ENCODE measurements at regions not wholly inside any gene's neighbourhood (a gene's known extent, or its start where the extent isn't known, plus 50 kb on each side); places are given as distances from the start of the nearest gene placed in this dataset.

- TF ChIP-seq CTCF (IDR thresholded peaks at IDR 0.05; ENCODE audit: low read depth, low read length, missing input control), result no peak
- TF ChIP-seq GABPA (IDR thresholded peaks at IDR 0.05 in 1 of 2, conservative IDR thresholded peaks at IDR 0.05 in 1 of 2), result no peak
- TF ChIP-seq REST (IDR thresholded peaks at IDR 0.05), result no peak
- TF ChIP-seq RAD21 (IDR thresholded peaks at IDR 0.05), result no peak
- TF ChIP-seq JUND (IDR thresholded peaks at IDR 0.05), result no peak
- TF ChIP-seq FOXA1 (IDR thresholded peaks at IDR 0.05), result no peak
- no peak for TF ChIP-seq TAF1 (conservative IDR thresholded peaks at IDR 0.05)
- TF ChIP-seq SP1 (IDR thresholded peaks at IDR 0.05), result no peak
- no peak for TF ChIP-seq YY1 (IDR thresholded peaks at IDR 0.05)
- TF ChIP-seq, protein P1, sequence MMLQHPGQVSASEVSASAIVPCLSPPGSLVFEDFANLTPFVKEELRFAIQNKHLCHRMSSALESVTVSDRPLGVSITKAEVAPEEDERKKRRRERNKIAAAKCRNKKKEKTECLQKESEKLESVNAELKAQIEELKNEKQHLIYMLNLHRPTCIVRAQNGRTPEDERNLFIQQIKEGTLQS (IDR thresholded peaks at IDR 0.05), result no peak
- TF ChIP-seq, protein P2, sequence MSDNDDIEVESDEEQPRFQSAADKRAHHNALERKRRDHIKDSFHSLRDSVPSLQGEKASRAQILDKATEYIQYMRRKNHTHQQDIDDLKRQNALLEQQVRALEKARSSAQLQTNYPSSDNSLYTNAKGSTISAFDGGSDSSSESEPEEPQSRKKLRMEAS (IDR thresholded peaks at IDR 0.05), result no peak
These were observed 392.5 kb downstream of the IRS1 start for GRCh38 chr2:226407135-226407534.

All from liver (tissue), 3 donors.